H1 (cell line): ENCODE measurements at regions not wholly inside any gene's neighbourhood (a gene's known extent, or its start where the extent isn't known, plus 50 kb on each side); places are given as distances from the start of the nearest gene placed in this dataset.

Experiments used
- CTCF ChIA-PET: fragments of 300-600 bp; sonication (Branson Sonifier 250); formaldehyde crosslinking; loops from one replicate; lab custom pipeline; 2021; ENCODE audit not compliant: partially characterized antibody; lab: Charles Lee
- POLR2A ChIA-PET: fragments of 300-600 bp; sonication (Branson Sonifier 250); formaldehyde crosslinking; loops from one replicate; lab custom pipeline; 2021; ENCODE audit warnings: inconsistent platforms; ENCODE audit not compliant: partially characterized antibody; lab: Charles Lee
- DNase-seq, 2 experiments: peaks; one replicate each; pipeline versions ENCODE4 v3.0.0 to v3.0.0-alpha.2; 2010 to 2022; ENCODE audit warnings: low spot score in 2 of 2, low read depth in 1 of 2, mixed read lengths in 1 of 2
- FAIRE-seq: peaks from 2 replicates; lab custom pipeline; 2011; peaks lifted over from hg19 to GRCh38; lab: Jason Lieb, UNC
- H2AFZ ChIP-seq: 2 replicates; pipeline ENCODE4 v1.8.1; 2012; ENCODE audit warnings: low read length, inconsistent platforms
- H2AK5ac ChIP-seq: 2 replicates; pipeline ENCODE4 v1.6.1; 2013; ENCODE audit warnings: low read depth, low read length
- H2BK120ac ChIP-seq: replicated peaks from 2 replicates; pipeline ENCODE3; 2013; ENCODE audit warnings: low read depth, low read length, inconsistent platforms
- H2BK12ac ChIP-seq: 2 replicates; pipeline ENCODE4 v1.6.1; 2013; ENCODE audit warnings: low read depth, low read length
- H2BK15ac ChIP-seq: 2 replicates; pipeline ENCODE4 v1.6.1; 2013; ENCODE audit warnings: low read length
- H2BK20ac ChIP-seq: 2 replicates; pipeline ENCODE4 v1.6.1; 2013; ENCODE audit warnings: low read length
- H2BK5ac ChIP-seq: 2 replicates; pipeline ENCODE4 v1.6.1; 2013; ENCODE audit warnings: low read depth, low read length
- H3K14ac ChIP-seq: 2 replicates; pipeline ENCODE4 v1.6.1; 2013; ENCODE audit warnings: inconsistent platforms; ENCODE audit not compliant: insufficient read length
- H3K18ac ChIP-seq: 2 replicates; pipeline ENCODE4 v1.6.1; 2013; ENCODE audit warnings: low read length; ENCODE audit errors: extremely low read depth
- H3K23ac ChIP-seq: 2 replicates; pipeline ENCODE4 v1.6.1; 2013; ENCODE audit warnings: inconsistent platforms; ENCODE audit not compliant: insufficient read length
- H3K23me2 ChIP-seq: 2 replicates; pipeline ENCODE4 v1.6.1; 2013; ENCODE audit warnings: low read depth, low read length
- H3K27ac ChIP-seq: 2 replicates; pipeline ENCODE4 v1.6.1; 2011; ENCODE audit warnings: low read depth, low read length, inconsistent platforms
- H3K27me3 ChIP-seq, 4 experiments: replicated peaks in 1 of 4; 1 replicate in 1 of 4; 2 replicates in 3 of 4; pipeline versions ENCODE4 v1.6.1 to v1.8.1; 2011 to 2013; ENCODE audit warnings: low read length in 3 of 4, mild to moderate bottlenecking in 3 of 4, inconsistent platforms in 2 of 4, mixed read lengths in 2 of 4, moderate library complexity in 1 of 4; ENCODE audit not compliant: control insufficient read depth in 3 of 4, insufficient read depth in 3 of 4; ENCODE audit errors: extremely low read depth in 1 of 4
- H3K36me3 ChIP-seq, 4 experiments: 2 replicates each; pipeline versions ENCODE4 v1.6.1 to v1.8.1; 2011 to 2013; ENCODE audit warnings: mild to moderate bottlenecking in 4 of 4, low read length in 3 of 4, moderate library complexity in 2 of 4, control low read depth in 1 of 4, inconsistent platforms in 1 of 4; ENCODE audit not compliant: insufficient read depth in 4 of 4, control insufficient read depth in 2 of 4
- H3K4ac ChIP-seq: replicated peaks from 2 replicates; pipeline ENCODE3; 2013; ENCODE audit warnings: low read length, low read depth, mixed read lengths, inconsistent platforms; ENCODE audit not compliant: insufficient read length
- H3K4me1 ChIP-seq, 4 experiments: replicated peaks in 1 of 4; 1 replicate in 1 of 4; 2 replicates in 3 of 4; pipeline versions ENCODE4 v1.6.1 to v1.8.1; 2011 to 2013; ENCODE audit warnings: low read length in 3 of 4, inconsistent platforms in 2 of 4, mixed read lengths in 1 of 4; ENCODE audit not compliant: insufficient read depth in 4 of 4, control insufficient read depth in 3 of 4
- H3K4me2 ChIP-seq, 2 experiments: 2 replicates each; pipeline versions ENCODE4 v1.6.1 to v1.8.1; 2011 to 2013; ENCODE audit warnings: low read depth in 2 of 2, low read length in 2 of 2, control low read depth in 1 of 2, inconsistent platforms in 1 of 2, mild to moderate bottlenecking in 1 of 2; ENCODE audit not compliant: insufficient read depth in 1 of 2
- H3K4me3 ChIP-seq, 4 experiments: fragments of 200-600, 300-600 bp in 1 of 4; sonication (generic), shearing (Covaris generic), sonication (Bioruptor Twin) in 1 of 4; 2 replicates each; pipeline versions ENCODE4 v1.5.1 to v1.8.1; 2011 to 2016; ENCODE audit warnings: low read length in 4 of 4, low read depth in 3 of 4, control low read depth in 2 of 4, inconsistent platforms in 2 of 4, mild to moderate bottlenecking in 2 of 4, mixed read lengths in 1 of 4, moderate library complexity in 1 of 4; ENCODE audit not compliant: insufficient read depth in 2 of 4; ENCODE audit errors: extremely low read depth in 1 of 4
- H3K56ac ChIP-seq: replicated peaks from 2 replicates; pipeline ENCODE3; 2013; ENCODE audit warnings: low read depth, mild to moderate bottlenecking, mixed read lengths, low read length, inconsistent platforms; ENCODE audit not compliant: insufficient read length
- H3K79me1 ChIP-seq: 2 replicates; pipeline ENCODE4 v1.6.1; 2013; ENCODE audit warnings: low read depth, low read length, control low read depth
- H3K79me2 ChIP-seq, 2 experiments: 2 replicates each; pipeline versions ENCODE4 v1.6.1 to v1.8.1; 2012 to 2013; ENCODE audit warnings: low read length in 2 of 2, mild to moderate bottlenecking in 2 of 2, inconsistent platforms in 1 of 2; ENCODE audit not compliant: insufficient read depth in 2 of 2, control insufficient read depth in 1 of 2
- H3K9ac ChIP-seq, 4 experiments: replicated peaks in 1 of 4; 1 replicate in 1 of 4; 2 replicates in 3 of 4; pipeline versions ENCODE4 v1.6.1 to v1.8.1; 2011 to 2013; ENCODE audit warnings: low read depth in 3 of 4, low read length in 3 of 4, control low read depth in 2 of 4, mild to moderate bottlenecking in 2 of 4, moderate library complexity in 2 of 4, inconsistent platforms in 1 of 4; ENCODE audit errors: extremely low read depth in 1 of 4
- H3K9me3 ChIP-seq, 2 experiments: 2 replicates each; pipeline versions ENCODE4 v1.6.1 to v1.8.1; 2012 to 2013; ENCODE audit warnings: mild to moderate bottlenecking in 2 of 2, moderate library complexity in 2 of 2, control low read depth in 1 of 2, inconsistent platforms in 1 of 2, low read depth in 1 of 2, low read length in 1 of 2, mixed read lengths in 1 of 2; ENCODE audit not compliant: insufficient read depth in 2 of 2
- H4K20me1 ChIP-seq, 2 experiments: replicated peaks in 1 of 2; 2 replicates each; pipeline versions ENCODE3 to v1.8.1; 2011 to 2013; ENCODE audit warnings: inconsistent platforms in 2 of 2, low read length in 2 of 2, mild to moderate bottlenecking in 1 of 2; ENCODE audit not compliant: insufficient read depth in 2 of 2, control insufficient read depth in 1 of 2
- H4K5ac ChIP-seq: 2 replicates; pipeline ENCODE4 v1.6.1; 2013; ENCODE audit warnings: low read length, low read depth, mixed read lengths, inconsistent platforms; ENCODE audit not compliant: insufficient read length
- H4K8ac ChIP-seq: 2 replicates; pipeline ENCODE4 v1.8.0; 2013; ENCODE audit warnings: mild to moderate bottlenecking, moderate library complexity, low read length, inconsistent platforms; ENCODE audit not compliant: insufficient read depth; ENCODE audit errors: extremely low read depth
- H4K91ac ChIP-seq: replicated peaks from 2 replicates; pipeline ENCODE3; 2013; ENCODE audit warnings: low read length, mixed read lengths, inconsistent platforms; ENCODE audit not compliant: insufficient read length
- BACH1 ChIP-seq: IDR thresholded peaks from 2 replicates; pipeline ENCODE4 v1.6.1; 2012; ENCODE audit warnings: low read length, improper control_type of control experiment
- BCL11A ChIP-seq, 2 experiments: IDR thresholded peaks; one replicate each; pipeline ENCODE4 v1.6.1; 2011; ENCODE audit warnings: low read depth in 2 of 2, low read length in 2 of 2, mild to moderate bottlenecking in 2 of 2
- CBX5 ChIP-seq: fragments of 300-800, 300-1000 bp; sonication (generic); IDR thresholded peaks from 2 replicates; pipeline ENCODE4 v1.7.1; 2016; ENCODE audit warnings: antibody characterized with exemption, low read length, low read depth
- CHD2 ChIP-seq: IDR thresholded peaks from 2 replicates; pipeline ENCODE4 v1.6.1; 2012; ENCODE audit warnings: low read length, improper control_type of control experiment
- GABPA ChIP-seq: IDR thresholded peaks from 2 replicates; pipeline ENCODE4 v1.6.1; 2011; ENCODE audit warnings: mild to moderate bottlenecking, low read length, moderate library complexity, borderline replicate concordance; ENCODE audit not compliant: insufficient read depth
- POLR2AphosphoS5 ChIP-seq: IDR thresholded peaks from 2 replicates; pipeline ENCODE4 v1.6.1; 2011; ENCODE audit warnings: low read depth, low read length
- RBBP5 ChIP-seq: IDR thresholded peaks from 2 replicates; pipeline ENCODE4 v1.7.1; 2012; ENCODE audit warnings: low read depth, mild to moderate bottlenecking, inconsistent platforms, low read length, moderate library complexity, borderline replicate concordance
- SIN3A ChIP-seq, 2 experiments: IDR thresholded peaks in 1 of 2; conservative IDR thresholded peaks in 1 of 2; 2 replicates each; pipeline ENCODE4 v1.6.1; 2011 to 2012; ENCODE audit warnings: low read length in 2 of 2, improper control_type of control experiment in 1 of 2, low read depth in 1 of 2, mild to moderate bottlenecking in 1 of 2
- SIX5 ChIP-seq: IDR thresholded peaks from 2 replicates; pipeline ENCODE4 v1.6.1; 2011; ENCODE audit warnings: mild to moderate bottlenecking, low read depth, low read length
- SP1 ChIP-seq: IDR thresholded peaks from 2 replicates; pipeline ENCODE4 v1.6.1; 2011; ENCODE audit warnings: low read depth, low read length
- SUZ12 ChIP-seq: fragments of 200-600 bp; sonication (generic); IDR thresholded peaks from 2 replicates; pipeline ENCODE4 v1.6.1; 2012; ENCODE audit warnings: mild to moderate bottlenecking, inconsistent platforms, low read length, moderate library complexity, mixed read lengths
- WGBS, 2 experiments: shearing (Covaris generic) in 1 of 2; methylation state at CpG; one replicate each; pipeline versions ENCODE4 v1.1.6 to v1.1.7; 2013 to 2015; ENCODE audit warnings: low lambda C conversion rate in 2 of 2, mixed read lengths in 2 of 2, inconsistent platforms in 1 of 2, low coverage in 1 of 2, missing lambda C conversion rate in 1 of 2; ENCODE audit not compliant: insufficient replicate concordance in 2 of 2, insufficient coverage in 1 of 2, insufficient read length in 1 of 2; ENCODE audit errors: extremely low coverage in 1 of 2, missing lambda C conversion rate in 1 of 2; 5-methylcytosine and 5-hydroxymethylcytosine counted together
- TF ChIP-seq, protein P1 (sequence below): IDR thresholded peaks from 2 replicates; pipeline ENCODE4 v1.6.1; 2011; ENCODE audit warnings: low read length, improper control_type of control experiment
- TF ChIP-seq, protein P2 (sequence below): IDR thresholded peaks from 2 replicates; pipeline ENCODE4 v1.6.1; 2012; ENCODE audit warnings: low read length, inconsistent platforms

DNA sequence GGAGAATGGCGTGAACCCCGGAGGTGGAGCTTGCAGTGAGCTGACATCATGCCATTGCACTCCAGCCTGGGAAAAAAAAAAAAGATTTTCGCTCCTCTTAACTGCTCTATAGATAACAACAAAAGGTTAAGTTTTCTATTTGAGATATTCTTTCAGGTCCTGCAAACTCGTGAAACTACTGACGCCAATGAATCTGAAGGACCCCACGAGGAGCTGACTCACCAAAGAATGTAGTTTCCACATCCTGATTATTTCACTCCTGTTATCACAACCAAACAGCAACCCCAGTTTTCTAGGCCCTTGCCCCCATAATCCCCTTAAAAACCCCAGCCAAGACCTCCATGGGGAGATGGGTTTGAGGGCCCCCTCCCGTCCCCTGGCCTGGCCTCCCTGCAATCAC, 58.7 kb downstream of the OTOR start:
- Histone ChIP-seq H2BK120ac (no peak overlapping the region), H4K91ac (no peak overlapping the region), H3K4me1 (no peaks in the 10 kb centered on the region), H3K4ac (no peak overlapping the region), H3K23ac (no peak overlapping the region), H3K4me2 (no peak overlapping the region), H4K20me1 (no peaks in the 10 kb centered on the region), H2BK5ac (no peak overlapping the region), H3K27me3 (no peaks in the 10 kb centered on the region), H2BK15ac (no peak overlapping the region), H2BK12ac (no peak overlapping the region), H3K14ac (no peak overlapping the region), H3K79me1 (no peaks in the 10 kb centered on the region), H3K27ac (no peak overlapping the region), H4K5ac (no peak overlapping the region), H2AK5ac (no peak overlapping the region), H3K56ac (no peak overlapping the region), H2BK20ac (no peak overlapping the region), H3K23me2 (no peaks in the 10 kb centered on the region), H3K36me3 (no peaks in the 10 kb centered on the region), H3K9ac (no peak overlapping the region), H3K18ac (no peak overlapping the region), H2AFZ (no peak overlapping the region), H3K9me3 (no peaks in the 10 kb centered on the region), H3K79me2 (no peaks in the 10 kb centered on the region), H4K8ac (no peak overlapping the region), H3K4me3 (no peak overlapping the region)
- CTCF ChIA-PET = interaction anchor here (1.0 to 11.0 kb wide), 5 partner anchors 8 to 662 kb away, joined by 3 to 133 read pairs (median 3); no protein-coding TSS in a partner anchor
- 66% methylated on average over 6 of the region's 7 CpGs; no CpG with 5 or more reads in 1 of the 2 experiments for WGBS, 2 experiments
- DNase-seq (no peak), FAIRE-seq (no peak)
- POLR2A ChIA-PET = no interaction called here
- no peak for TF ChIP-seq RBBP5
- TF ChIP-seq, protein P1, sequence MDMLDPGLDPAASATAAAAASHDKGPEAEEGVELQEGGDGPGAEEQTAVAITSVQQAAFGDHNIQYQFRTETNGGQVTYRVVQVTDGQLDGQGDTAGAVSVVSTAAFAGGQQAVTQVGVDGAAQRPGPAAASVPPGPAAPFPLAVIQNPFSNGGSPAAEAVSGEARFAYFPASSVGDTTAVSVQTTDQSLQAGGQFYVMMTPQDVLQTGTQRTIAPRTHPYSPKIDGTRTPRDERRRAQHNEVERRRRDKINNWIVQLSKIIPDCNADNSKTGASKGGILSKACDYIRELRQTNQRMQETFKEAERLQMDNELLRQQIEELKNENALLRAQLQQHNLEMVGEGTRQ = no peak
- no peak for TF ChIP-seq BCL11A (IDR thresholded peaks at IDR 0.05; ENCODE audit: low read depth in 2 of 2, low read length in 2 of 2)
- TF ChIP-seq POLR2AphosphoS5 = no peak
- no peak for TF ChIP-seq CBX5
- TF ChIP-seq SIN3A (conservative IDR thresholded peaks at IDR 0.05 in 1 of 2, IDR thresholded peaks at IDR 0.05 in 1 of 2; ENCODE audit: low read depth in 1 of 2, low read length in 2 of 2) = no peak
- no peak for TF ChIP-seq GABPA
- TF ChIP-seq, protein P2, sequence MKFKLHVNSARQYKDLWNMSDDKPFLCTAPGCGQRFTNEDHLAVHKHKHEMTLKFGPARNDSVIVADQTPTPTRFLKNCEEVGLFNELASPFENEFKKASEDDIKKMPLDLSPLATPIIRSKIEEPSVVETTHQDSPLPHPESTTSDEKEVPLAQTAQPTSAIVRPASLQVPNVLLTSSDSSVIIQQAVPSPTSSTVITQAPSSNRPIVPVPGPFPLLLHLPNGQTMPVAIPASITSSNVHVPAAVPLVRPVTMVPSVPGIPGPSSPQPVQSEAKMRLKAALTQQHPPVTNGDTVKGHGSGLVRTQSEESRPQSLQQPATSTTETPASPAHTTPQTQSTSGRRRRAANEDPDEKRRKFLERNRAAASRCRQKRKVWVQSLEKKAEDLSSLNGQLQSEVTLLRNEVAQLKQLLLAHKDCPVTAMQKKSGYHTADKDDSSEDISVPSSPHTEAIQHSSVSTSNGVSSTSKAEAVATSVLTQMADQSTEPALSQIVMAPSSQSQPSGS = no peak
- TF ChIP-seq BACH1 = no peak
- TF ChIP-seq SP1 = no peak
- TF ChIP-seq SUZ12 = no peak
- TF ChIP-seq CHD2 = no peak
- TF ChIP-seq SIX5 = no peak
